Fibroblast of pulmonary artery (primary cell): ENCODE measurements at regions not wholly inside any gene's neighbourhood (a gene's known extent, or its start where the extent isn't known, plus 50 kb on each side); places are given as distances from the start of the nearest gene placed in this dataset.

Source experiments
- DNase-seq: peaks from one replicate; pipeline ENCODE4 v3.0.0-alpha.2; 2010; ENCODE audit warnings: low read depth
- H3K4me3 ChIP-seq: replicated peaks from 2 replicates; pipeline ENCODE4 v1.5.1; 2011; ENCODE audit warnings: low read depth, mild to moderate bottlenecking, control low read depth, low read length, moderate library complexity
- TF ChIP-seq, protein P1 (sequence below): IDR thresholded peaks from 2 replicates; pipeline ENCODE4 v1.5.1; 2011; ENCODE audit warnings: mild to moderate bottlenecking, control low read depth, low read length, inconsistent platforms; ENCODE audit errors: missing control alignments

DNA sequence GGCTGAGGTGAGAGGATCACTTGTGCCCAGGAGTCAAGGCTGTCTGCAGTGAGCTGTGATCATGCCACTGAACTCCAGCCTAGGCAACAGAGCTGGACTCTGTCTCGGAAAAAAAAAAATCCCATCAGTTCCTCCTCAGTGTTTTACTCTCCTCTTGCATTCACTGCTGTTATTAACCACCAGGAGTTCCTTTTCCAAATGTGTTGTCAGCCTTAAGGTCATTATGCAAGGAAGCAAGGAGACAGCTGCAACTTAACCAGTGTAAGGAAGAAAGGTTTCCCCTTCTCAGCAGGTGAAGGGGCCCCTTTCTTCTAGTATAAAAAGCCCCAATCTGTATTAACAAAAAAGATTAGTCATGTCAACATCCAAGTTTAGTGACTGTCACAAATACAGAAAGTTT, 86.6 kb upstream of the LEP start:
- TF ChIP-seq, protein P1, sequence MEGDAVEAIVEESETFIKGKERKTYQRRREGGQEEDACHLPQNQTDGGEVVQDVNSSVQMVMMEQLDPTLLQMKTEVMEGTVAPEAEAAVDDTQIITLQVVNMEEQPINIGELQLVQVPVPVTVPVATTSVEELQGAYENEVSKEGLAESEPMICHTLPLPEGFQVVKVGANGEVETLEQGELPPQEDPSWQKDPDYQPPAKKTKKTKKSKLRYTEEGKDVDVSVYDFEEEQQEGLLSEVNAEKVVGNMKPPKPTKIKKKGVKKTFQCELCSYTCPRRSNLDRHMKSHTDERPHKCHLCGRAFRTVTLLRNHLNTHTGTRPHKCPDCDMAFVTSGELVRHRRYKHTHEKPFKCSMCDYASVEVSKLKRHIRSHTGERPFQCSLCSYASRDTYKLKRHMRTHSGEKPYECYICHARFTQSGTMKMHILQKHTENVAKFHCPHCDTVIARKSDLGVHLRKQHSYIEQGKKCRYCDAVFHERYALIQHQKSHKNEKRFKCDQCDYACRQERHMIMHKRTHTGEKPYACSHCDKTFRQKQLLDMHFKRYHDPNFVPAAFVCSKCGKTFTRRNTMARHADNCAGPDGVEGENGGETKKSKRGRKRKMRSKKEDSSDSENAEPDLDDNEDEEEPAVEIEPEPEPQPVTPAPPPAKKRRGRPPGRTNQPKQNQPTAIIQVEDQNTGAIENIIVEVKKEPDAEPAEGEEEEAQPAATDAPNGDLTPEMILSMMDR, result no peak
- no peak overlapping the region for H3K4me3 ChIP-seq
- DNase-seq, result no peak

DNA sequence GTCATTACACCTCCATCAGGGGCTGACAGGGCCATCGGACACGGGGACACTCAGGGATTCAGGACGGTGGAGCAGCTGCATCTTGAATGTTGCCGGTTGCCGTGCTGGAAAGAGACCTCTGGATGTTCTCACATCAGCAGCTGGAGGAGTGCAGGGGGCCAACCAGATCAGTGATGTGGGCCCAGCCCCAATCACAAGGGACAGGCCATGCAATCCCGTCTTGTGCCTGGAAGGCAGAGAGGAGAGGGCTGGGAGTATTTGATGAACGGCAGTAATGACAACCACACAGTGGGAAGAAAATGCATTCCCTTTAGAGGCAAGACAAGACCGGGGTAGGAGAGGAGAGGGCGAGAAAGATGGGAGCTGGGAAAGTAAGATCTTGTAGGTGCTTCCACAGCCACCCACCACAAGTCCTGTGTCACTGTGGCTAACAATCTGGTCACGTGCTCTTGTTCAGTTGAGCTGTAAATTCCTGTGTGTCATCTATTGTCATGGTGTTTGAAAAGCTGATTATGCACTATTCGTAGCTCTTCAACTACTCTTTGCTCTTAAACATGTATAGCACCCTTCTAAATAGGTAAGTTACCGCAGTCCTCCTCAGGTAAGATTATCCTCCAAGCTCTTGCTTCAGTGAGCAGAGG, 85.9 kb upstream of the LEP start:
- TF ChIP-seq, protein P1, result no peak
- no peak for DNase-seq
- no peak overlapping the region for H3K4me3 ChIP-seq

DNA sequence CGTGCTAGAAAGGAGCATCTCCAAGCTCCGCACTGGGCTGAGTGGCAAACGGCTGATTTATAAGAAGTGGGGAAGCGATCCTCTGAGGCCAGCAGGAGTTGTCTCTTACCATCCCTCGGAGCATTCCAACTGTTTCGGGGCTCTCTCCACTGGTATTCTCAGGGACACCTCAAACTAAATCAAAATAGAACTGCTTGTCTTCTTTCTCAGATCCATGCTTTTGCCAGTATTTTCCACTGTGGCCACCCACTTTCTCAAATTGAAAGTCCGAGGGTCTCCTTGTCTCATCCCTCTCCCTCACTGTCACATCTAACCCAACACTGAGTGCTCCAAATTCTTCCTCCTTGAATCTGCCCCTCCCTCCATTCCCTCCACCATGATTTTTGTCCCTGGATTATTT, 83.2 kb upstream of the LEP start:
- DNase-seq, result no peak
- H3K4me3 ChIP-seq, result no peak overlapping the region
- TF ChIP-seq, protein P1, result no peak

DNA sequence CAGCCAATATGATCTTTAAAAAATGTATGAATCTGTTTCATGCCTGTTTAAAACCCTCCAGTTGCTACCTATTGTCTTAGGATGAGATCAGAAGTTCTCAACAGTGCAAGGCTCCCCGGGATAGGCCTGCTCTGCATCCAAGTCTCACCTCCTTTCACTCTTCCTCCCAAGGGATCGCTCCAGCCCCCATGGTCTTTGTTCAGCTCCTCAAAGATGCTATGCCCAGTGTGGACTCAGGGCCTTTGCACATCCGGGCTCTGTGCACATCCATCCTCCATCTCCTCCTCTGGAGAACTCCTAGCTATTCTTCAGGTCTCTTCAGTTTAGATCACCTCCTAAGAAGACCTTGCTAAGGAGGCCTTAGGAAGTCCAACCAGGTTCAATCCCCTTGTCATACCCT, 82.7 kb upstream of the LEP start:
- no peak overlapping the region for H3K4me3 ChIP-seq
- TF ChIP-seq, protein P1, result no peak
- no peak for DNase-seq

DNA sequence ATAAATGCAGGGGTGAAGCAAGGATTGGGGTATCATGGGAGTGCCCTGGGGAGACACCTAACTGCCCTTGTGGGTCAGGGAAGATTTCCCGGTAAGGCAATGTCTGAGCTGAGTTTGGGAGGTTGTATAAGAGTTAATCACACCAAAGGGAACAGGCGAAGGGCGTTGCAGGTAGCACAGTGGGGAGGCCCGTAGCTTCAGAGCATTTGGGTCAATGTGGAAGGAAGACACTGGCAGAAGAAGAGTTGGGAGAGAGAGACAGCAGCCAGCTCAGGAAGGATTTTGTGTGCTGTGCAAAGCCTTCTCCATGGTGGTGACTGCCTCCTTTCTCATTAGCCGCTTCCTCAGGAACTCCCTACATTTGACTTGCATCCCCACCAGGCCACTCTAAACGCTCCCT, 80.8 kb upstream of the LEP start:
- TF ChIP-seq, protein P1, result no peak
- no peak overlapping the region for H3K4me3 ChIP-seq
- DNase-seq, result no peak

DNA sequence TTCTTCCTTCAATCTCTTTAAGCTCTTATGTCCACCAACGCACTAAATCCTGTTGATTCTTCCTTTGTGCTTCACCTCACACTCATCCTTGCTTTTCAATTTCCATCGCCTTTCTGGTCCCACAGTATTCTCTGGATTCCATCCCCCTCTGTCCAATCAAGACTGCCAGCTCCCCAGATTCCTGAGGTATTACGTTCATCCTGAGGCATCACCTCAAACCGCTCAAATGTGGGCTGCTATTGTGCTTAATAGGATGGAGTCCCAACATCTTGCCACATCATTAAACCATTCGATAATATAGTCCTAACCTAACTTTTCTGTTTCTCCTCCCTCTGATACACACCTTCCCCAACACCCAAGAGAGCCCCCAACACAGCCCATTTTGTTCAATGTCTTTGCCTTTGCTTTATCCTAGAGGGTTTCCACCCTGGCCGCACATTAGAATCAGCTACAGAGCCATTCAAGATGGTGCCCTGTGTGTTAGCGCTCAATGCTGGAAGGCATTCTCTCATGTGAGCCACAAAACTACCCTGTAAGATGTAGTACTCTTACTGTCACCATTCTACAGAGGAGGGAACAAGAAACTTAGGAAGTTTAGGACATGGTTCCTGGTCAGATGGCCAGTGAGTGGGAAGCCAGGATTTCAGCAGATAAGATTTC, 79.5 kb upstream of the LEP start:
- no peak for DNase-seq
- TF ChIP-seq, protein P1, result no peak

DNA sequence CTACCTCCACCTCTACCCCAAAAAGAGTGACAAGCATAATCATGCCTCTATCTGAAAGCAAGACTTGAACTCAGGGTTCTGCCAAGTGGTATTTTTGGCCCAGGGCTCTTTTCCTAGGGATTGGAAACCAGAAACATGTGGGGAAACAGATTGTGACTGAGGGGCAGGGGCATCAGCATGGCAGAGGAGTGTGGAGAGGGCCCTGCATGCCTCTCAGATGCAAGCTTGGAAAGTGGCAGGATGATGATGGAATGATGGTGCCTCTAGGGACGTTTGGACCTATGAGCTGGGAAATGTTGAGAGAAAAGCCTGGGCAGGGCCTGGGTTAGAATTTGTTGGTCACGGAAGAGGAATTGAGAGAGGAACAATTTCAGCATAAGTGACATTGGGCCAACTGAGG, 78.4 kb upstream of the LEP start:
- H3K4me3 ChIP-seq, result no peak overlapping the region
- TF ChIP-seq, protein P1, result no peak
- no peak for DNase-seq

More for the DNA sequence above, 79.5 kb upstream of the LEP start:
- no peak overlapping the region for H3K4me3 ChIP-seq
